Fibroblast of the aortic adventitia (primary cell): ENCODE measurements at regions not wholly inside any gene's neighbourhood (a gene's known extent, or its start where the extent isn't known, plus 50 kb on each side); places are given as distances from the start of the nearest gene placed in this dataset.

Source experiments
- DNase-seq: peaks from one replicate; pipeline ENCODE4 v3.0.0-alpha.2; 2010; ENCODE audit warnings: low read depth
- H3K4me3 ChIP-seq: 2 replicates; pipeline ENCODE4 v1.5.1; 2011; ENCODE audit warnings: low read depth, mild to moderate bottlenecking, control low read depth, low read length, moderate library complexity
- TF ChIP-seq, protein P1 (sequence below): IDR thresholded peaks from 2 replicates; pipeline ENCODE4 v1.5.1; 2011; ENCODE audit warnings: mild to moderate bottlenecking, low read length, control low read depth, inconsistent platforms; ENCODE audit not compliant: insufficient read depth

DNA sequence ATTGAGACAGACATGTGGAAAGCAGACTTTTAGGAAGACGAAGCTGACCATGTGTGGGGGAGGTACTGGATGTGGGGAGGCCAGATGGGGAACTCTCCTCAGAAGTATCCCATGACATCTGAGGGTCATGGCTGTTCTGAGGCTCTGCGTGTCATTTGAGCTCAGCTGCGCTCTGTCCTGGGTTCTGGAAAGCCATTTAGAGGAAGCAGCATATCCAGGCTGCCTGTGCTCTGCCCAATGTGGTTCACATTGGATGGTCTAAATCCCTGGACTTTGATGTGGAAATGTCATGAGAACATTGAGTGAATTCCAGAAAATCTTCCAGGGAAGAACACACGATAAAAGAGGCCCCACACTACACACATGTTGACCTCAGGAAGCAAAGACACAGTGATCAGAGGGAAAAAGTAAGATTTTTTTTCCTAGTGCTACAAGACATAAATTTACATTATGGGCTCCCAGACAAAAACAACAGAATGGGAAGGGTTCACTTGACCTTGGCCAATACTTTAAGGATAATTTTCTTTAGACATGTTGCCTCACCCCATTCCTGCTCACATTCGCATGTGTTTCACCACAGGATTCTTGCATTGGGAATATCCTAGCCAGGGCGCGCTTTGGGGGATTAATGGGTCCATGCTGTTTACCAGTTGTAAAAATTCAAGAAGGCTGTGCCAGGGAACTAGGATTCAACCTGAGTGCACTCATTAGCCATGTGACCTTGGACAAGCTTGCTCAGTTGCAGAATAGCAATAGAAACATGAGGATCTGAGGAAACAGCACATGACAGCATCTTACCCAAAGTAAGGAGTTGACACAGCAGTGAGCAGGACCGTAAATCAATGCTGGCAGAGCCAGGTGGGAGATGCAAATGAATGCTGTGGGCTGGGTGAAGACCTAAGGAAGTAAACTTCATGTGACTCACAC lies 73.2 kb upstream of the C1QTNF7 start:
- TF ChIP-seq, protein P1, sequence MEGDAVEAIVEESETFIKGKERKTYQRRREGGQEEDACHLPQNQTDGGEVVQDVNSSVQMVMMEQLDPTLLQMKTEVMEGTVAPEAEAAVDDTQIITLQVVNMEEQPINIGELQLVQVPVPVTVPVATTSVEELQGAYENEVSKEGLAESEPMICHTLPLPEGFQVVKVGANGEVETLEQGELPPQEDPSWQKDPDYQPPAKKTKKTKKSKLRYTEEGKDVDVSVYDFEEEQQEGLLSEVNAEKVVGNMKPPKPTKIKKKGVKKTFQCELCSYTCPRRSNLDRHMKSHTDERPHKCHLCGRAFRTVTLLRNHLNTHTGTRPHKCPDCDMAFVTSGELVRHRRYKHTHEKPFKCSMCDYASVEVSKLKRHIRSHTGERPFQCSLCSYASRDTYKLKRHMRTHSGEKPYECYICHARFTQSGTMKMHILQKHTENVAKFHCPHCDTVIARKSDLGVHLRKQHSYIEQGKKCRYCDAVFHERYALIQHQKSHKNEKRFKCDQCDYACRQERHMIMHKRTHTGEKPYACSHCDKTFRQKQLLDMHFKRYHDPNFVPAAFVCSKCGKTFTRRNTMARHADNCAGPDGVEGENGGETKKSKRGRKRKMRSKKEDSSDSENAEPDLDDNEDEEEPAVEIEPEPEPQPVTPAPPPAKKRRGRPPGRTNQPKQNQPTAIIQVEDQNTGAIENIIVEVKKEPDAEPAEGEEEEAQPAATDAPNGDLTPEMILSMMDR, result no peak
- no peak for DNase-seq
- no peak overlapping the region for H3K4me3 ChIP-seq

DNA sequence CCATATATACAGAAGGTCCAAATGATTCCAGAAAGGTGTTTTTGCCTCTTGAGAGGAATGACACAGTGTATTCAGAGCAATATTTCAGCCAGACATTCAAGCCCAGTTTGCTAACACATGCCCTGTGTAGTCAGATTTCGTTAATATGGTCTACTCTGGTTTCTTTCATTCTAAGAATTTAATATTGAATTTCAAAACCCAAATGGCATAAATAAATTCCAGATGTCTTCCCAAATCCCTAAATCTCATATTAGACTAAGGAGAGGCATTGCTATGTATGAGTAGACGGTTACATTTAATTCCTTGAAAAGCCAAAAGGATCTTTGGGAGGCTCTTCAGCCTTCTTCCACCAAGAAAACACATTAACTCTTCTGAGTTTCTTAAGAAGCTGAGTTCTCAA lies 66.3 kb upstream of the C1QTNF7 start:
- TF ChIP-seq, protein P1, result no peak
- no peak for DNase-seq
- no peak overlapping the region for H3K4me3 ChIP-seq

DNA sequence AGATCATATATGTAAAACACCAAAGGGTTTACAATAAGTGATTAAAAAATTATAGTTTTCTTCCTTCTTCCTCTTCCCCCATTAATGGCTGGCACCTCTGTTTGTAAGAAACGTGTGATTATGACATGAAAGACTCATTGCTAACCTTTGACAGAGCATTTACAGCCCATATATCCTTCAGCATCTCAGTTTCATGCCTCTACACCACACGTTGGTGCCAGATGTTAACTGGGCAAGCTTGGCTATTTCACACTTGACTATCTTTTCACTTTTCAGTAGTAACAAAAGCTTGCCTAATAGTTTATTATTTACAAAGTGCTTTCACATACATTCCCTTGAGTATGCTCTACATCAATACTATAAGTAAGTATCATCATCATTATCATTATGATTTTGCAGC lies 65.3 kb upstream of the C1QTNF7 start:
- no peak overlapping the region for H3K4me3 ChIP-seq
- TF ChIP-seq, protein P1, result no peak
- DNase-seq, result no peak

DNA sequence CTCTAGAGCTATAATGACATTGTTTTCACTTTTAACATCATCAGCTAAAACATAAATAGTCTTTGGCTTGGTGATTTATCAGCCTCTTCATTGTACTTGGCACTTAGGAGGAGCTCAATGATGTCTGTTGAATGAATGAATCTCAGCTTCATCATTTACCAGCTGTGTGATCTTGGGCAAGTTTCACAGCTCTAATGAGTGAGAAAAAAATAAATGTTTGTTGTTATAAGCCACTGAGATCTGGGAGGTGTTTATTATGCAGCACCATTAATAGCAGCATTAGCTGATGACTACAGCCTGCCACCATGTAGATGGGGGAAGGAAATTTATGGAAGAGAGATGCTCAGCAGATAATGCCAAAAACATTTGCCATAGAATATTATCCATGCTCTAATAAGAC lies 63.6 kb upstream of the C1QTNF7 start:
- TF ChIP-seq, protein P1, result no peak
- no peak overlapping the region for H3K4me3 ChIP-seq
- DNase-seq, result no peak

DNA sequence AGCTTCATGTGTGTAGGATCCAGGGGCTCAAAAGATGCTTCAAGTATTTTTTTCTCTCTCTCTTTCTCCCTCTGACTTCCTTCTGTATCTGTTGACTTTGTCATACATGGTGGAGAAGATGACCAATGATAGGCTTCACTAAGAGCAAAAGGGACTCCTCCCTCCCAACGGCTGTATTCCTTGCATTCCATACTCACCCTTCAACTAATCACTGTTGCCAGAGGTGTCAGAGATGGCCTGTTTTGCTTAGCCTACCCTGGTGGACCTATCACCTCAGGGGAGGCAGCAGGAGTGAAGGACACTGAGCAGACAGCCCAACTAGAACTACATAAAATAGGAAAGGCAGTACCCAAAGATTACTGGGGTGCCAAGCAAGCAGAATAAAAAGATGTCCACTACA lies 62.2 kb upstream of the C1QTNF7 start:
- no peak overlapping the region for H3K4me3 ChIP-seq
- no peak for DNase-seq
- TF ChIP-seq, protein P1, result no peak

DNA sequence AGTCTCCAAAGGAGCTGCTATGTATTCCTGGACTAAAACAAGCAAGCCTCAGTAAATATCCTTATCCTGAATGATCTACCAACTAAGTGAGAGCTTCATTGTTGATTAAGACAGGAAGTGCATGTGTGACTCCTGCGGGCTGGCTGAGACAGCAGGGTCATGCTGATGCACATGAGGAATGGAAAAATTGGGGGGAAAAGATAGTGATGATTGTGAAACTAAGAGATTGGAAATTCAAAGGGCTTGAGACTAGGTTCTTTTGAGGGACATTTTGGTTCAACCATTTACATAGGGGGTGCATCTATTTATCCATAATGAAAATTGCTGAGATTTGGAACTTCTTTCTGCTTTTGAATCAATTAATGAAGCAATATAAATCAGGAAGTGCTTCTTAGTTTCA lies 61.1 kb upstream of the C1QTNF7 start:
- TF ChIP-seq, protein P1, result no peak
- H3K4me3 ChIP-seq, result no peak overlapping the region
- no peak for DNase-seq
